ENCODE measurements at regions not wholly inside any gene's neighbourhood (a gene's known extent, or its start where the extent isn't known, plus 50 kb on each side); places are given as distances from the start of the nearest gene placed in this dataset.

DNA sequence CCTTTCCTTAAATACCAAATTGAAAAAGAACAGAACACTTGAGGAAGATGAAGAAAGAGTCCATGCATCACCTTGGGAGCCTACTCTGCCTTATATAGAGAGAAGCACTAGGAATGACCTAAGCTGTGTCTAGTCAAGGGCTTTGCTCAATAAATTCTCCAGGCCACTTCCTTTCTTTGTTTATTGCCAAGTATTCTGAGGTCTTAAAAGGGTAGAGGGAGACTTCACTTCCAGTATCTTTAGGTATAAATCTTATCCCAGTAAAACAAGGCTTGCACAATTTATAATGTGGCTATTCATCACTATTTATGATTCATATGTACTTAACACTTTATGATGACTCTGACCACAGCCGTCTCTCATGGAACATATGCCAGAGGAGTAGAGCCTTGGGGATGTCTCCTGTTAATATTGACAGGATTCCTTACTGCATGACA is 85.1 kb upstream of the ARHGAP5 start:
- Histone ChIP-seq H3K9ac (ENCODE audit: low read depth in 1 of 3, low read length in 3 of 3) (no peak overlapping the region), H3K36me3 (ENCODE audit: control insufficient read depth in 3 of 3, insufficient read depth in 3 of 3, low read length in 3 of 3) (no peaks in the 10 kb centered on the region), H3K9me3 (ENCODE audit: control insufficient read depth in 3 of 3, low read length in 3 of 3) (no peaks in the 10 kb centered on the region), H3K27me3 (ENCODE audit: control insufficient read depth in 3 of 3, insufficient read depth in 3 of 3, low read length in 3 of 3) (no peaks in the 10 kb centered on the region), H3K27ac (ENCODE audit: low read depth, low read length) (no peak overlapping the region), H3K4me3 (ENCODE audit: low read length in 3 of 3) (no peak overlapping the region), H3K4me1 (ENCODE audit: control insufficient read depth in 3 of 3, insufficient read depth in 3 of 3, low read length in 3 of 3) (peaks cover 10 to 44% (median 15%) of the 10 kb centered on the region in 3 donors)

DNA sequence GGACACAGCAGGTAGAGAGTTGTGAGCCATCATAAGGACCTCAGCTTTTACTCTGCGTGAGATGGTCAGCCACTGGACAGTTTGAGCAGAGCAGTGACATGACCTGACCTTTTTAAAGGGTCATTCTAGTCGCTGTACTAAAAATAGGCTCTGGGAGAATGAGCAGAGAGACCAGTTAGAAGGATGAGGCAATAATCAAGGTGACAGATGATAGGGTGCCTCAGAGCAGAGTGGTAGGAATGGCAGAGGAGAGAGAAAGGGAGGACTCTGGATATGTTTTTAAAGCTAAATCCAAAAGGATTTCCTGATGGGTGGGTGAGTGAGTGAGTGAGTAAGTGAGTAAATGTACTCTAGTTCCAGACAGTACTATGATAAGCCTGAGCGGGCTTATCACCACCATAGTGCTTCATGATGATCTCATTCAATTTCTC is 83.6 kb upstream of the ARHGAP5 start:
- Histone ChIP-seq H3K9ac (ENCODE audit: low read depth in 1 of 3, low read length in 3 of 3) (no peak overlapping the region), H3K4me3 (ENCODE audit: low read length in 3 of 3) (no peak overlapping the region), H3K27ac (ENCODE audit: low read depth, low read length) (peak overlapping the region; percentile 65), H3K4me1 (ENCODE audit: control insufficient read depth in 3 of 3, insufficient read depth in 3 of 3, low read length in 3 of 3) (peaks cover 15 to 46% (median 16%) of the 10 kb centered on the region in 3 donors), H3K9me3 (ENCODE audit: control insufficient read depth in 3 of 3, low read length in 3 of 3) (no peaks in the 10 kb centered on the region), H3K27me3 (ENCODE audit: control insufficient read depth in 3 of 3, insufficient read depth in 3 of 3, low read length in 3 of 3) (no peaks in the 10 kb centered on the region), H3K36me3 (ENCODE audit: control insufficient read depth in 3 of 3, insufficient read depth in 3 of 3, low read length in 3 of 3) (no peaks in the 10 kb centered on the region)

DNA sequence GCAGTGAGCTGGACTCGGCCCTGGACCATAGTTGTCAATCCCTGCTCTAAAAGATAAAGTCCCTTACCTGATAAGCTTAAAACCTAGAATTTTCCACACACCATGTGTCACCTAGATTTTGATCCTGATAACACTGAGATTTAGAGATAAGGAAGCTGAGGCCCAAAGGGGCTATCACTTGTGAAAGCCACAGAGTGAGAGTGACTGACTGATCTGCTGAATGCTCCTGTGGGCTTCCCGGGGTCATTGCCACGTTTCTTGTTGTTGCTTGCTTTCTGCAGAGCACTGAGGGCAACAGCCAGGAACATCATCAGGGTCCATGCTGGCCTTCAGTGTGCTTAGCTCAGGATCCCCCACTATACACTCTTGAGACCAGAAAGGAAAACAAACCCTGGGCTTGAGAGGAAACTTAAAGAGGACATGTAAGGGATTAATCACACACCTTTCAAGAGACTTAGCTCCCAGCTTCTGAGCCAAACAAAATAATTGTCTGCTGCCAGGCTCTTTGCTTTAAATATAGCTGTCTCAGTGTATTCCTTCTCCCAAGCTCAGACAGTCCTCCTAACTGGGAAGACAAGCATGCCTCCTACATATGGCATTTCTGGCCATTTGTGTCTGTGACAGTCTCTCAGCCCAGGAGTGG is 82.6 kb upstream of the ARHGAP5 start:
- H3K4me3 ChIP-seq (ENCODE audit: low read length in 3 of 3) = no peak overlapping the region
- H3K36me3 ChIP-seq (ENCODE audit: control insufficient read depth in 3 of 3, insufficient read depth in 3 of 3, low read length in 3 of 3) = no peaks in the 10 kb centered on the region
- H3K4me1 ChIP-seq (ENCODE audit: control insufficient read depth in 3 of 3, insufficient read depth in 3 of 3, low read length in 3 of 3) = peaks cover 15 to 44% (median 16%) of the 10 kb centered on the region in 3 donors
- H3K9ac ChIP-seq (ENCODE audit: low read depth in 1 of 3, low read length in 3 of 3) = no peak overlapping the region
- no peaks in the 10 kb centered on the region for H3K9me3 ChIP-seq (ENCODE audit: control insufficient read depth in 3 of 3, low read length in 3 of 3)
- H3K27me3 ChIP-seq (ENCODE audit: control insufficient read depth in 3 of 3, insufficient read depth in 3 of 3, low read length in 3 of 3) = no peaks in the 10 kb centered on the region
- H3K27ac ChIP-seq (ENCODE audit: low read depth, low read length) = peak overlapping the region; percentile 65

DNA sequence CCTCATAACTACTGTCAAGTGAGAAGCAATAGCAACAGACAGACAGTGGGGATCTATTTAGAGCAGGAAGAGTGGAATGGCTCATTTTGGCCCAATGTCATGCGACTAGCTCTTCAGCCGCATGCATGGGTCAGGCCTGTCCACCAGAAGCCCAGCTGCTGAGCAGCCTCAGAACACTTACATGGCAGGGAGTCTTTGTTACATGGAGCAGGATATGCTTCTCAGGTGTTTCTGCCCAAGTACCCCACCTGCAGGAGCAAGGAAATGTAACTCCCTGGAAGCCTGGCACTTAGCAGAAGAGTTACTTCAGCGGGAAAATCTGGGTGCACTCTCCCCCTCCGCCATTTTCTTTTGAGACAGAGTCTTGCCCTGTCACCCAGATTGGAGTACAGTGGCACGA is 73.5 kb upstream of the ARHGAP5 start:
- Histone ChIP-seq H3K4me1 (ENCODE audit: control insufficient read depth in 3 of 3, insufficient read depth in 3 of 3, low read length in 3 of 3) (peaks cover 0 to 22% (median 17%) of the 10 kb centered on the region in 3 donors), H3K27me3 (ENCODE audit: control insufficient read depth in 3 of 3, insufficient read depth in 3 of 3, low read length in 3 of 3) (no peaks in the 10 kb centered on the region), H3K9me3 (ENCODE audit: control insufficient read depth in 3 of 3, low read length in 3 of 3) (no peaks in the 10 kb centered on the region), H3K36me3 (ENCODE audit: control insufficient read depth in 3 of 3, insufficient read depth in 3 of 3, low read length in 3 of 3) (no peaks in the 10 kb centered on the region), H3K9ac (ENCODE audit: low read depth in 1 of 3, low read length in 3 of 3) (no peak overlapping the region), H3K4me3 (ENCODE audit: low read length in 3 of 3) (no peak overlapping the region), H3K27ac (ENCODE audit: low read depth, low read length) (no peak overlapping the region)

DNA sequence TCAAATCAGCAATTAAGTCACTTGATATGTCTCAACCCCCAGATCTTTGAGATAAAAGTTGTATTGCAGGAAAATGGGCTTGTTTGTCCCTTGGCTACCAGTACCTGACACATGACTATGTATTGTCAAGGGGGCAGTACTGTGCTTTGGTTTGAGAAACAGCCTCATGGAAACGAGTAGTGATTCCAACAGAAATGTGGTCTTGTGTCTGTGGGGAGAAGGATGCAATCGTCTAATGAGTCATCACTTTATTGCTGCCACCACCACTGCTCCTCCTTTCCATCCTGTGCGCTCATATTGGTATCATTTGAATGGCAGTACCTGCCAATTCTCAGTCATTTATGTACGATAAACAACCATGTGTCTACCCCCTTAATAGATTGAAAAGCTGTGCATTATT is 72.8 kb upstream of the ARHGAP5 start:
- no peaks in the 10 kb centered on the region for H3K9me3 ChIP-seq (ENCODE audit: control insufficient read depth in 3 of 3, low read length in 3 of 3)
- no peak overlapping the region for H3K4me3 ChIP-seq (ENCODE audit: low read length in 3 of 3)
- H3K36me3 ChIP-seq (ENCODE audit: control insufficient read depth in 3 of 3, insufficient read depth in 3 of 3, low read length in 3 of 3) = no peaks in the 10 kb centered on the region
- H3K9ac ChIP-seq (ENCODE audit: low read depth in 1 of 3, low read length in 3 of 3) = no peak overlapping the region
- peaks cover 0 to 21% (median 17%) of the 10 kb centered on the region in 3 donors for H3K4me1 ChIP-seq (ENCODE audit: control insufficient read depth in 3 of 3, insufficient read depth in 3 of 3, low read length in 3 of 3)
- no peak overlapping the region for H3K27ac ChIP-seq (ENCODE audit: low read depth, low read length)
- H3K27me3 ChIP-seq (ENCODE audit: control insufficient read depth in 3 of 3, insufficient read depth in 3 of 3, low read length in 3 of 3) = no peaks in the 10 kb centered on the region

DNA sequence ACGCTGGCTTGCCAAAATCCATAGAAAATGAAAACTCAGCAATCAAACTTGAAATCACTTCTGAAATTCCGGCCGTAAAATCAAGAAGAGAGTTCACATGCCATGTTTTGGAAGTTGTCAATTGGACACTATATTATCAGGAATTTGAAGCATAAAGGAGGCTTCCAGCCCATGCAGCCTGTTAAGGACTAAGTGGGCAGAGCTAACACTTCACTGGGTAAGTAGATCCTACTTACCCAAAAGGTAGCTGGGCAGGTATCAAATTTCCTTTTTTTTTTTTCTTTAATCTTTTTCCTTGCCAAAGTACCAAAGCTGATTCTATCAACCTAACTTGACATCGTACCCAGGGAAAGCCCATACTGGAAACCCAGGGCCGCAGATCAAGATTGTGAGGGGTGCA is 71.5 kb upstream of the ARHGAP5 start:
- Histone ChIP-seq H3K4me3 (ENCODE audit: low read length in 3 of 3) (no peak overlapping the region), H3K9me3 (ENCODE audit: control insufficient read depth in 3 of 3, low read length in 3 of 3) (no peaks in the 10 kb centered on the region), H3K27me3 (ENCODE audit: control insufficient read depth in 3 of 3, insufficient read depth in 3 of 3, low read length in 3 of 3) (no peaks in the 10 kb centered on the region), H3K27ac (ENCODE audit: low read depth, low read length) (no peak overlapping the region), H3K9ac (ENCODE audit: low read depth in 1 of 3, low read length in 3 of 3) (no peak overlapping the region), H3K4me1 (ENCODE audit: control insufficient read depth in 3 of 3, insufficient read depth in 3 of 3, low read length in 3 of 3) (peaks cover 0 to 21% (median 17%) of the 10 kb centered on the region in 3 donors), H3K36me3 (ENCODE audit: control insufficient read depth in 3 of 3, insufficient read depth in 3 of 3, low read length in 3 of 3) (no peaks in the 10 kb centered on the region)

DNA sequence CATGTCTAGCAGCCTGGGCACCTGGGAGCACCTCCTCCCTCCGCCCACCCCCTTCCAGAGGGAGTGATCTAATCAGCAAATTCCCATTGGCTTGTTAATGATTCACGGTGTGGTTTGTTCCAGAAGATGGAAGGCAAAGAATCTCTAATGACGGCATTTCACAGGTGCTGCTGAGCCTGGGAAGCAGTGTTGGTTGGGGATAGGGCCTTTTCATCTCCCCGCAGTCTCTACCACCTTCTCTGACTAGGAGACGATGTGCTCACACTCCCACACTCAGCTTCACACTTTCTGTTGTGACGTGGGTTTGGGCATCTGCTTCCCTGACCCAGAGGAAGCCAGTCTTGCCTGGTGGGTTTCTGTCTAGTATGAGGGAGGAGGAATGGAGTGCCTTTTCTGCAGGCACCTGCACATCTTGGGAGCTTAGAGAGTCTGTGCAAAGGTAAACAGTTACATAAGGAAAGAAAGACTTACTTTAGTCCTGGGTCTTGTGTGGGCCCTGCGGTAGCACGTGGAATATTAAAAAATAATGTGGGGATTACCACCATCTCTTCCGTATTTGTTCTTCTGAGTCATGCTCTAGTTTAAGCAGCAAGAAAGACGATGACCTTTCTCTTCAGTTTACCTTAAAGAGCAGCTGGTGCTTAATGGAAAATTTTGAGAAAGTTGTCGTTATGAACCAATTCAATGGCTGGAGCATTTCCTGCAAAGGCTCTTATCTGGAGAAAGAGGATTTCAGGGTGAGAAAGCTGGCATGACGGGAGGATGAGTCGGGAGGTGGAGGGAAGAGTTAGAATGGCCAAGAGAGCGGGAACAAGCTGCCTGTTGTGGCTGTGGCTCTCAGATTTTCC is 70.6 kb upstream of the ARHGAP5 start:
- H3K27ac ChIP-seq (ENCODE audit: low read depth, low read length) = peak overlapping the region; percentile 23
- no peaks in the 10 kb centered on the region for H3K9me3 ChIP-seq (ENCODE audit: control insufficient read depth in 3 of 3, low read length in 3 of 3)
- no peaks in the 10 kb centered on the region for H3K27me3 ChIP-seq (ENCODE audit: control insufficient read depth in 3 of 3, insufficient read depth in 3 of 3, low read length in 3 of 3)
- H3K4me1 ChIP-seq (ENCODE audit: control insufficient read depth in 3 of 3, insufficient read depth in 3 of 3, low read length in 3 of 3) = peaks cover 0 to 21% (median 17%) of the 10 kb centered on the region in 3 donors
- no peak overlapping the region for H3K4me3 ChIP-seq (ENCODE audit: low read length in 3 of 3)
- H3K9ac ChIP-seq (ENCODE audit: low read depth in 1 of 3, low read length in 3 of 3) = peak overlapping the region in 1 of 3 donors; percentile 25
- no peaks in the 10 kb centered on the region for H3K36me3 ChIP-seq (ENCODE audit: control insufficient read depth in 3 of 3, insufficient read depth in 3 of 3, low read length in 3 of 3)

DNA sequence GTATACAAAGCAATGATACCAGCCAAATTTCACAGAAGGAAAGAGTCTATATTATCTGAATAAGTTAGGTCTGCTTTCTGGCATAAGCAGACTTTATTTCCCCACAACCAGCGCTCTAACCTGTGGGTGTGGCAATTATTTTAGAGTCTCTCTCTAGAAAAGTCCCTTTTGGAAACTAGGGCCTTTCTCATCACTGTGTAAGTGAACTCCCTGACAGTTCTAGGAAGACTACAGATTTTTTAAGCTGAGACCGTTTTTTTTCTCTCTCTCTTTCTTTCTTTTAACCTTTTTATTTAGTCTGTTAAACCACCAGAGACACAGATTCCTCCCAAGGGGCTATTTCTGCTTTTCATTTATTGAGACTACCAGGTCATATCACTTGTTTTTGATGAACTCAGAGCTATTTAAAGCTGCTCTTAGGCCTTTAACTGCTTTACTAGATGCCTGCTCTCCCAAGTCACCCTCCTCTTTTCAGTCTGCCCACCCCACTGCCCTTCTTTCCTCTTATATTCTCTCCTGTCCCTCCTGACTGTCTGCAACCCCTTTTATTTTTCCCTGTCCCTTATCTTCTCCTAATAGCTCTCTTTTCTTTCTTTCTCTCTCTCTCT is 69.2 kb upstream of the ARHGAP5 start:
- Histone ChIP-seq H3K9me3 (ENCODE audit: control insufficient read depth in 3 of 3, low read length in 3 of 3) (no peaks in the 10 kb centered on the region), H3K27ac (ENCODE audit: low read depth, low read length) (peak overlapping the region; percentile 23), H3K4me3 (ENCODE audit: low read length in 3 of 3) (no peak overlapping the region), H3K9ac (ENCODE audit: low read depth in 1 of 3, low read length in 3 of 3) (peak overlapping the region in 1 of 3 donors; percentile 38), H3K4me1 (ENCODE audit: control insufficient read depth in 3 of 3, insufficient read depth in 3 of 3, low read length in 3 of 3) (peaks cover 0 to 21% (median 17%) of the 10 kb centered on the region in 3 donors), H3K36me3 (ENCODE audit: control insufficient read depth in 3 of 3, insufficient read depth in 3 of 3, low read length in 3 of 3) (no peaks in the 10 kb centered on the region), H3K27me3 (ENCODE audit: control insufficient read depth in 3 of 3, insufficient read depth in 3 of 3, low read length in 3 of 3) (no peaks in the 10 kb centered on the region)

DNA sequence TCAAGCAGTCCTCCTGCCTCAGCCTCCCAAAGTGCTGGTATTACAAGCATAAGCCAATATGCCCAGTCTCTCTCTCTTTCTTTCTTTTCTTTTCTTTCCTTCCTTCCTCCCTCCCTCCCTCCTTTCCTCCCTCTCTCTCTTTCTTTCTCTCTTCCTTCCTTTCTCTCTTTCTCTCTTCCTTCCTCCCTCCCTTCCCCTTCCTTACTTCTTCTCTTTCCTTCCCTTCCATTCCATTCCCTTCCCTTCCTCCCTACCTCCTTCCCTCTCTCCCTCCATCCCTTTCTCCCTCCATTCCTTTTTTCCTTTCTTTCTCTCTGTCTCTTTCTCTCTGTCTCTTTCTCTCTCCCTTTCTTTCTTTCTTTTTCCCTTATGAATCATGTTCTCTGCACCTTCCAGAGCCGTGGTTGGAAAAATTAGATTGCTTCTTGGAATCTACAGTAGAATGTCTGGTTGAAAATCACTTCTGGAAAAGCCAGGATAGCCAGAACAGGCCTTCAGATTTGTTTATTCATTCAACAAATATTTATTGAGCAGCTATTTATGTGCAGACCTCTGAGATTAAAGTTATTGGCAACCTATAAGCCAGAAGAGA is 68.4 kb upstream of the ARHGAP5 start:
- Histone ChIP-seq H3K9ac (ENCODE audit: low read depth in 1 of 3, low read length in 3 of 3) (no peak overlapping the region), H3K27ac (ENCODE audit: low read depth, low read length) (no peak overlapping the region)

More for the DNA sequence above, 68.4 kb upstream of the ARHGAP5 start:
- no peak overlapping the region for H3K4me3 ChIP-seq (ENCODE audit: low read length in 3 of 3)
- H3K27me3 ChIP-seq (ENCODE audit: control insufficient read depth in 3 of 3, insufficient read depth in 3 of 3, low read length in 3 of 3) = no peaks in the 10 kb centered on the region
- H3K4me1 ChIP-seq (ENCODE audit: control insufficient read depth in 3 of 3, insufficient read depth in 3 of 3, low read length in 3 of 3) = peaks cover 0 to 21% (median 17%) of the 10 kb centered on the region in 3 donors
- H3K36me3 ChIP-seq (ENCODE audit: control insufficient read depth in 3 of 3, insufficient read depth in 3 of 3, low read length in 3 of 3) = no peaks in the 10 kb centered on the region
- no peaks in the 10 kb centered on the region for H3K9me3 ChIP-seq (ENCODE audit: control insufficient read depth in 3 of 3, low read length in 3 of 3)

Data from skeletal muscle tissue (tissue), 3 donors.